ENCODE measurements at regions not wholly inside any gene's neighbourhood (a gene's known extent, or its start where the extent isn't known, plus 50 kb on each side); places are given as distances from the start of the nearest gene placed in this dataset.
"Not testable (repeated sequence)": the region's sequence is repeated elsewhere in the genome, so short reads cannot be mapped to it uniquely, and the experiment has no call there.

DNA sequence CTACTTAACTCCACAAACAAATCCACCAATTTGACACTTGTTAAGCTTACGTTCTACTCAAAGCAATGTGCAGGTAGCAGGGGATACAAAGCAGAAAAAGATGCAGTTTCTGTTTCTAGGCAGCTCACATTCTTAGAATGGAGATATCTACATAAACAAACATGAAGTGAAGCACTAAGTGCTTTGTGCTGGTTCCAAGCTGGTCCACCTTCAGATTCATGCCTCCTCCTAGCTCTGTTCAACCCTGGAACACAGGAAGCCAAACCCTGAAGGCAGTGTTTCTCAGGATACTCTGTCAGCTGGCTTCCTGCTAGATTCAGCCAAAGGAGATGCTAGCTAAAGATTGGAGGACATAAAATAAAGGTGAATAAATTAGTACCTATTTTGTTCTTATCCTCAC, 55.3 kb upstream of the NOL4 start:
- no peak for DNase-seq (ENCODE audit: low read depth, low spot score)

DNA sequence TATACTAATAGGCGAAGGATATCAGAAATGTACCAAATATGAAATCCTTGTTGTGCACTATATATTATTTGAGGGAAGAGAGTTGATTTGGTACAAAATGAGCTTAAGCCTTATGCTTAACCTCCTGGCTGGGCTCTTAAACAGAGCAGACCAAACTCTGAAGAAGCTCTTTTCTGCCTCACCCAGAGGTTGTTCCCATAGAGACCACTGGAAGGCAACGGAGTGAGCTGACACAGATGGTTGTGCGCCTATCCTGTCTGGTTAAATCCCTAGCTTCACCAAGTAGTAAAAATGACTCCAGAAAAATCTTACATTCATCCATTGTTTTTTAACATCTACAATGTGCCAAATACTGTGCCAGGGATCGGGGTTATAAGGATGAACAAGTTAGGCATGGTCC, 55.9 kb upstream of the NOL4 start:
- no peak for DNase-seq (ENCODE audit: low read depth, low spot score)

DNA sequence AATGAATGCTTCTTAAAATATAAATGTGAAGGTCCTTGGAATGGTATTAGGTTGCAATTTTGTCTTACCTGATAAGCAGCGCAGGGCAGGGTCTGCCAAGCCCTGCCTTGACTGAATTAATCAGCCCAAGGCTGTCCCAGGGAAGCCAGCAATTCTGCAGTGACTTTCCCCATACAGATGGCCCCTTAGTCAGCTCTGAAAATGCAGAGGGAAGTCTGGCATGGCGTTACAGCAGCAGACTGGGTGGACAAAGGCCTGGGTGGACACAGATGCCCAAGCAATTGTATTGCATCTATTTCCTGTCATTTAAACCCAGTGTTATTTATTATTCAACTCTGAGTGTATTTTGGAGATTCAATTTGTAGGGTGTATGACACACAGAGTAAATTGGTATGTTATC, 56.6 kb upstream of the NOL4 start:
- no peak for DNase-seq (ENCODE audit: low read depth, low spot score)

DNA sequence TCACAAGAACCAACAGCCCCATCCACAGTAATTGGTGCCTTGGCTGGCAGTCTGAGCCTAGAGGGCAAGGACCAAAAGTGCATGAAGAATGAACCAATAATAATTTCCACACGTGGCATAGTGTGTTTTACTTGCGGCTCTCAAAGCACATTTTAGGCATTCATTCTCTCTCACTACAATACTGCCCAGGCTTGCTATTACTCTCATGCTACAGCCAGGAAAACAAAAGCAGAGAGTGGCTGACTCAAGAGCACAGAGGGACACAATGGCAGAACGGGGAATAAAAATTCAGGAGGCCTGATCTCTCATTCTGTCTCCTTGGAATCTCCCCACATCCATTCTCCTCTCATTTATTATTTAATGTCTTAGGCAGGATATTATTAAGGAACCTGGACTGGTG, 57.0 kb upstream of the NOL4 start:
- DNase-seq (ENCODE audit: low read depth, low spot score): no peak

DNA sequence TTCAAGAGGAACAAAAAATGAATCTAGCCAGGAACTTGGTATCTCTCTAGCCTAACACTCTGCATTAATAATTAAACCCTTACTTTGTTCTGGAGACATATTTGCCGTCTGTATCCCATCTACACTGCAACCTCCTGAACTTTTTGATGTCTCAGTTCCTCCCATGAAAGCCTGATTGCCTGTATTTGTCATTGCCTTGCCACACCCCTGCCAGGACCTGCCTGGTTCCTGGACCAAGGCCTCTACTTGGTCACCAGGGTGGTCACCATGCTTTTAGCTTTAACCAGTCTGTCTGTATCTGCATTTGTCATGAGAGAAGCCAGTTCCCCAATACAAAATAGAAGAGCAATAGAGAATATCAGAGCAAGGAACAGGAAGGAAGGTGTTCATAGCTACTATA, 58.8 kb upstream of the NOL4 start:
- no peak for DNase-seq (ENCODE audit: low read depth, low spot score)

DNA sequence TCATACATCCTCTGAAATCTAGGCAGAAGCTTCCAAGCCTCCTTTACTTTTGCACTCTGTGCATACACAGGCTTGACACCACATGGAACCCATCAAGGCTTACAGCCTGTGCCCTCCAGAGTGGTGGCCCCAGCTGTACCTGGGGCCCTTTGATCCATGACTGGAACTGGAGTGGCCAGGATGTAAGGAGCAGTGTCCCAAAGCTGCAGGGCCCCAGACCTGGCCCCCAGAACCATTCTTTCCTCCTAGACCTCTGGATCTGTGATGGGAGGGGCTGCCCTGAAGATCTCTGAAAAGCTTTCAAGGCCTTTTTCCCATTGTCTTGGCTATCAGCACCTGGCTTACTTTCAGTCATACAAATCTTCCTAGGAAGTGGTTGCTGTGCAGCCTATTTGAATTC, 63.1 kb upstream of the NOL4 start:
- no peak for DNase-seq (ENCODE audit: low read depth, low spot score)

DNA sequence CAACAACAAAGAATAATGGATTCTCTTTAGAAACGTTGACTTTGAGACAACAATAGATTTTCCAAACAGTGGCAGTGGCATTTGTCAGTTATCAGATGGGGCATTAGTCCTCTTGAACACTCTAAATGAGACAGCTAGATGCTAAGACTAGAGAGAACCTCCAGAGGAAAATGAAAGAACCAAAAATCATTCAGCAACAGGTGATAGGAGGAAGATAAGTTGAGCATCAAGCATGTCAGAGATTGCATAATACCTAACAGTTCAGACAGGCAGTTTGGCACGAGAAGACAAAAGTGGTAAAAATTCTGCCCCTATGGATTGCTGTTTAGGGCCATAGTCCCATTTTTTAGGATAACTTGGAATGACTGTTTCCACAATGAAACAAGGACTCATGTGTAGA, 67.9 kb upstream of the NOL4 start:
- DNase-seq (ENCODE audit: low read depth, low spot score): no peak

DNA sequence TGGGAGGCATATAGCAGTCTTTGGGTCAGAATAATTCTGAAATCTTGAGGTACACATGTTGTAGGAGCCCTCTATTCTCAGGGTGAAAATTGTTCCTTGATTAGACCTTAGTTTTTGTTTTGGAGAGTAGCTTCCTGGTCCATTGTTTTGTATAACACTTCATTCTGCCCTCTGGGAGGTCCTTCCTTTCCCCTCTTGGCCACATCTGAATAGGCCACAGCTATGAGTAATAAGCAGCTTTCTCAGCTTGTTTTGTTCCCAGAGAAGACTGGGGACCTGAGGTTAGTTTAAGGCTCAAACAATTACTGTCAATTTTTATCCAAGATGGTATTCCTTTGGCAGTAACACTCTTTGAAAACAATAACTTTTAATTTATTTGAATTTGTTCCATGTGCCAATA, 72.6 kb upstream of the NOL4 start:
- DNase-seq (ENCODE audit: low read depth, low spot score): no peak

DNA sequence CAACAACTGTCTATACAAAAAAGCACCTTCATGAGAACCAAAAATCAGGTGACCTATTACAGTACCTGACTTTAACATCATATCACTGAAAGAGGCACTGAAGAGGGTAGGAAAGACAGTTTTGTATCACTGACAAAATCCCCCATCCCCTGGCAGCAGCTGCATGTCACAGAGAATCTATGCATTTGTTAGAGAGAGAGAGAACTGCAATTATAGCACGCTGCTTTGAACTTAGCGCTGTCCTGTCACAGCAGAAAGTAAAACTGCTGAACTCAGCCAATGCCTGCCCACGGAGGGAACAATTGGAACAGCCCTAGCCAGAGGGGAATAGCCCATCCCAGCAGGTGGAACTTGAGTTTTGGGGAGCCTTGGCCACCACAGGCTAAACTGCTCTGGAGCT, 75.1 kb upstream of the NOL4 start:
- DNase-seq (ENCODE audit: low read depth, low spot score): no peak

DNA sequence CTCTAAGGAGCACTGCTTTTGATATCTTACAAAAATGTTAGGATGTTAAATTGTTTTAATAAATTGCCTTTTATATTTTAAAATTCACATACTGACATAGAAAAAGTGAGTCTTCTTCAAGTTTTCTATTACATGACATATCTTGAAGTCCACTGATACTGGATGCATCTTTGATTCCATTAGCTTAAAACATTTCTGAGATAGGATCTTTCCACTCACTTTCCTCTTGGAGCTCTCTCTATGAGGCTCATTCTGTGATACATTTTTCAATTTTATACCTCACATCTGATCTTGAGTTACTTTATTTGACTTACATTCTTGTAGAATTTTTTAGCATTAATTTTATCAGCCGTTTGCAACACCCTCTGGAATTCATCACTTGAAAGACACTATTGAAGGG, 86.8 kb upstream of the NOL4 start:
- no peak for DNase-seq (ENCODE audit: low read depth, low spot score)

DNA sequence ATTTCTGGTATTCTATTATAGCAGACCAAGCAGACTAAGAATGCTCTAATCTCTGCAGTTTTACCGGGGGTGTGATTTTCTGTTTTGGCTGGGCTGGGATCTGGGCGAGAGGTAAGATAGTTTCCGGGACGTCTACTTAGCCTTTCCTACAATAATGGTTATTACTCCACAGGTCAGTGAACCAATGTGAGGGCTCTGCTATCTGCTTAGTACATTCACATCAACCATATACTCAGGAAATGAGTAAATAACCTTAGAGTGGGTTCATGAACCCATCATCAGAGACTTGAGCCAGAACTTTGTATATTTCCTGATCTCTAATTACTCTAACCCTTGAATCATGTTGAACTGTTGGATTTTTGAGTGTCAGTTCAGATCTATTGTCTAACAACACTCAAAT, 90.1 kb upstream of the NOL4 start:
- no peak for DNase-seq (ENCODE audit: low read depth, low spot score)

DNA sequence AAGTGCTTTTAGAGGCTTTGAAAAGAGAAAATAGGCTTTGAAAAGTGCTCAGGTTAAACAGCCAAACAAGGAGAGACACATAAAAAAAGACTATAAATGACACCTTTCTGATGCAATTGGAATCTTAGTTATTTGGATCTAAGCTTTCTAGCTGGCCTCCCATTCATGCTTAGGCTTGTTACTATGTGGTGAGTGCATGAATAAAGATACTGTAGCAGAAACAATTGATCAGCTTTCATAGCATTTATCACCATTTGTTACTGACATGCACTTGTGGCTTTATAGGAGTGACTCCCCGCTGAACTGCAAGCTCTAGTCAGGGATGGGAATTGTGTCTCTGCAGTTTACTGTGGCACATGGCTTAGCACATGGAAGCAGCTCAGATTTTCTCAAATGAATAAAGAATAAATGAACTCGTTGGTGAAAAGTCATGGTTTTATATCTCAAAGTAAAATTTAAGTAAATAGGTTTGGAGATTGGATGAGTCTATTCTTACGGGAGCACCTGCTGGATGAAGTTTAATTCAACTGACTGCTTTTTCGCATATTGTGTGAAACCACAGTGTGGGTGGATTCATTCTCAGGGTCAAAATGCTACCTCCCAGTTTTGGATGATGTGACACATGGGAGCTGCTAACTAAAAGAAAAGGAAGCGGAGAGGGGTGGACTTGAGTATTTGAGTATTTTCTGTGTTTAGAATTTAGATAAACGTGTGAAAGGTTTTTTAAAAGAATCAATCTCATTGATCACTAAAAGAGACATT, 91.1 kb upstream of the NOL4 start:
- no peak for DNase-seq (ENCODE audit: low read depth, low spot score)

DNA sequence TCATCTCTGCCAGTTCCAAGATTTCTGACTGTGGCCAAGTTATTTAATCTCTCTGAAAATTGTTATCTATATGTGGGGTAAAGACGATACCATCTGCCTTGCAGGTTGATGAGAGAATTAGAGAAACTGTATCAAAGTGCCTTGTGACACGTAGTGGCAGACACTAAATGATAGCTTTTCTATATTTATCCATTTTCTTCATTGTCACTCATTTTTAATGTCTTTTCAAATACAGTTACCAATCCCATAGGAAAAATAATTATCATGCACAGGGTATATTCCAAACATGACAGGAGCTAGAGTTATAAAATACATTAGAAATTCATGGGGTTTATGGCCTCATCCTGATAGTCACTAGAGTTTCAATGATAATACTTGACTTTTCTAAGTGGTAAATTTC, 95.6 kb upstream of the NOL4 start:
- no peak for DNase-seq (ENCODE audit: low read depth, low spot score)

DNA sequence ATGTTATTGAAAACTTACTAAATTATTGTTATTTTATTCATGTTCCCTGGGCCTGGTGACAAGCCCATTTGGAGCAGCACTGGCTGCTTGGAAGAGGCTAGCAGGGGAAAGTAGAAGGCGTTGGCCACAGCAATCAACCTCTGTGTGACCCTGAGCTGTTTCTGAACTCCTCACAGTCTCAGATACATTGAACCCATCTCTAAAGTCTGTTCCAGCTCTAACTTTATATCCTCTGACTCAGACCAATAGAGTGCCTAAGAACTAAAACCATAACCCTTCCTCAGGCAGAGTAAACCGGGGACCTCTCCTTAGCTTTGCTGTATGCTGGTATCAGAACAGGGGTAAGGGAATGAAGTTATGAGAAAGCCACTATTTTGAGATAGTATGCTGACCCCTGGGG, 96.4 kb upstream of the NOL4 start:
- DNase-seq (ENCODE audit: low read depth, low spot score): no peak

DNA sequence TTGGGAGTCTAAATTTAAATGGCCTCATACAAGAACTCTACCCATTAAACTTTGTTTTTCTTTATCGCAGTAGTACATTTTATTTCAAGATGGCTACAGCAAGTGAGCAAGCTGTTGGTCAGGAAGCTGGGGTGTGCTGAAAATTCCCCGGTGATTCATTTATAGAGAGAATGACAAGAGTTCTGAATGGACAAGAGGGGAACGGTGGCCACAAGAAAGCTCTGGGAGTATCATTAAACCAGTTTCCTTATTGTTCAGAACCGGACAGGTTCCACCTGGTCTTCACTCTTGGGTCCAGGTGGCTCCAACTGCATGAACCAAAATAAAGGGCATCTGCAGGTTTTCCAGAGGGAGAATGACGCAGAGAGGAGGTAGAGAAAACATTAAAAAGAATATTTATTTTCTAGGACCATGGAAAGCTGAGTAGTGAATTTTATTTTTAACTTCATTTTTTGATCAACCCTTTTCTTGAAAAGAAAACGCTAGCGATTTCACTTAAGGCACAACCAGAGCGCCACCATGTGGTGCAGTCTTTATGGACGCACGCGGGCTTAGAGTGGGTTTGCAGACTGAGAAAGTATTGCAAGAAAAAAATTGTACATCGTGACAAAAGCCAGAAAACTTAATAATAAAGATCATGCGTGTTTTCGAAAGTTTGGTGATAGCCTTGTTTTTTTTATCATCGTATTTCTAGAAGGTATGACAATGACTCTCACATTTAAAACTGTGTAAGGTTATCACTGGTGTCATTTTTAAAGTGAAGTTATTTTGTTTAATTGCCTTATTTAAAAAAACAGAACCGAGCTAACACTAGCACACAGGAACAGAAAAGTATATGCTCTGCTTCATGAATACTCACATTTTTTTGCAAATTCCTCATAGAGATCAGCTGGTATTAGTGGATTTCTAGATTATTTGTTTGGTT, 97.9 kb upstream of the NOL4 start:
- peak; percentile 57 for DNase-seq (ENCODE audit: low read depth, low spot score)

DNA sequence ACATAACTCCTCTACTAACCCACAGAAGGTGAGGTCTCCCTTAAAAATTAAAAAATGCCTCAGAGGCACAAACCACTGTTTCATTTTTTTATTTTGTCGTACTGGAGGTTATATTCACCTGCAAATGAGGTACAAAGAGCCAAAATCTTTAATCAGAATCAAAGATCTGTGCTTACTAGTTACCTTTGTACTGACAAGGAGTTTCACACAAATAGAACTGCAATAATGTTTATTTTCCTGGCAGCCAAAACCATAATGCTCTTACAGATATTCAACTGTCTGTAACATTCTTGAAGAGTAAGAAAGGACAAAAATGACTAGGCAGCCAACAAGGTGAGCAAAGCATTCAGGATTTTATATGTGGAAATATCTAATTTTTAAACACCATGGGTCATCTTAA, 105.1 kb upstream of the NOL4 start:
- DNase-seq (ENCODE audit: low read depth, low spot score): no peak

DNA sequence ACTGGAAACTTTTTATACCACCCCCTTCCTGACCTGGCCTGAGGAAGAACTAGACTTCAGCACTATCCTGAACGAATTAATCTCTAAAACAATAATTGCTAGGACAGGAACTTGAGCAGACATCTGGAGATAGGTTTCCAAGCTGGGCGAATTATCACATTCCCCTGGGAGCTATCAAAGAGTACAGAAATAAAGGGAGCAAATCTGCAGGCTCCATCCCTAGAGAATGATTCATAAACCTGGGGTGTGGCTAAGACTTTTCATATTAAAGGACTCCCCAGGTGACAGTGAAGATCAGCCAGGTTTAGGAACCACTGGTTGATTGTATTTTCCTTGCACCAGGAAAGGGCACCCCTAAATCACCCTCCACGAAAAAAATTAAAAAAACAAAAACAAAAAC, 105.6 kb upstream of the NOL4 start:
- DNase-seq (ENCODE audit: low read depth, low spot score): no peak

DNA sequence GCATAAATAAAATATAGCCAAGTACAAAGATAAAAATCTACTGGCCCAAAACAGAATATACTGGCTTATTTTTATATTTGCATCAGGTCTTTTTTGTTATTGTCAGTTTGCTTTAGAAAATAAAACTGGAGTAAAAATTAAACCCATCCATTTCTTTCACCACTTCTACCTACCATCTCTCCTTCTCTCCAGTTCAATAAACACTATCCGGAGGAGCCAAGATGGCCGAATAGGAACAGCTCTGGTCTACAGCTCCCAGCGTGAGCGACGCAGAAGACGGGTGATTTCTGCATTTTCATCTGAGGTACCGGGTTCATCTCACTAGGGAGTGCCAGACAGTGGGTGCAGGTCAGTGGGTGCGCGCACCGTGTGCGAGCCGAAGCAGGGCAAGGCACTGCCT, 106.2 kb upstream of the NOL4 start:
- DNase-seq (ENCODE audit: low read depth, low spot score): not testable (repeated sequence)

DNA sequence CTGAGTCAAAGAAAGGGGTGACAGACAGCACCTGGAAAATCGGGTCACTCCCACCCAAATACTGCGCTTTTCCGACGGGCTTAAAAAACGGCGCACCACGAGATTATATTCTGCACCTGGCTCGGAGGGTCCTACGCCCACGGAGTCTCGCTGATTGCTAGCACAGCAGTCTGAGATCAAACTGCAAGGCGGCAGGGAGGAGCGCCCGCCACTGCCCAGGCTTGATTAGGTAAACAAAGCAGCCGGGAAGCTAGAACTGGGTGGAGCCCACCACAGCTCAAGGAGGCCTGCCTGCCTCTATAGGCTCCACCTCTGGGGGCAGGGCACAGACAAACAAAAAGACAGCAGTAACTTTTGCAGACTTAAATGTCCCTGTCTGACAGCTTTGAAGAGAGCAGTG, 106.6 kb upstream of the NOL4 start:
- not testable (repeated sequence) for DNase-seq (ENCODE audit: low read depth, low spot score)

DNA sequence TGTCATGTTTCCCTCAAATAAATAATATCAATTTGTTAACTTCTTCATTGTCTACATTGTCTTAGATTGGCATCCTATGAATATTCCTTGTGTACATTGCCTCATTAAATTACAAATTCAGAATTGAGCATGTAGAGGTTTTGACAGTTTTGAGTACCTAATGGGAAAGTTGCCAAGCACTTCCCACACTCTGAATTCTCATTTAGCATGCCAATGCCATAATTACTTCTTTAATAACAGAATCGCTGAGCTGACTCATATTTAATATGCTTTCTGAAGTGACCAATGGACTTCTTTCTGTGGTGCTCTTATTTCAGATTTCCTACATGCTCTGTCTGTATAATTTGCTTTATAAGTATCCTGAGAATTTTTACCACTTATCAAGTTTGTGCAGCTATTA, 114.4 kb upstream of the NOL4 start:
- no peak for DNase-seq (ENCODE audit: low read depth, low spot score)

DNA sequence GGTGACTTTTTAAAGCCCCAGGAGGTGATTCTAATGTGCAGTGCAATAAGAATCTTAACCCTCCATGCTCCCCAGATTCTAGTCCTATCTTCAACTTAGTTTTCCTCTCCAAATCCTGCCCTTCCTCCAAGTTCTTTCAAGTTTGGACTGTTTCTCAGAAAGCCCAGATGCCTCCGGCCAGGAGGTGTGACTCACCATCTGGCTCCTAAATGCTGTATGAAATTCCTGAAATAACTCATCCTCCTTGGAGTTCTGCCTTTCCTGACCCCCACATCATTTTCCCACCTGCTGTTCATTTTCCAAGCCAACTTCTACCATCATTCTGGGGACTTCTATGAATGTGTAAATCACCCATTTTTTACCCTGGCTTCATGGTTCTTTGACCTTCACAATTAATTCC, 118.2 kb upstream of the NOL4 start:
- no peak for DNase-seq (ENCODE audit: low read depth, low spot score)

DNA sequence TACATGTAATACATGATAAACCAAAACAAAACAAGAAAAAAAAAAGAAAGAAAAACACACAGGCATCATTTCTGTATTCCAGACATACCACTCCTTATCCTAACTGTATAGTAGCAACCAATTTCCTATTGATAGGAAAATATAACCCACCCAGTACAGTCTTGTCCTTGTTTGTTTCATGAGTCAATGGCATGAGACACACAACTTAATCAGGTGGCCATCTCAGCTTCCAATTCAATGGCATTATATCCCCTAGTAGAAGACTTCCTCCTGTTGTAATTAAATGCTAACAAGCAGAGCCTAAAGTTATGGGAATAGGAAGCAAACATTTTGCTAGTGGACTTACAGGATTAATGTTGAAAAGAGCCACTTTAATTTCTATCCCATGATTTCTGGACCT, 121.0 kb upstream of the NOL4 start:
- DNase-seq (ENCODE audit: low read depth, low spot score): no peak

DNA sequence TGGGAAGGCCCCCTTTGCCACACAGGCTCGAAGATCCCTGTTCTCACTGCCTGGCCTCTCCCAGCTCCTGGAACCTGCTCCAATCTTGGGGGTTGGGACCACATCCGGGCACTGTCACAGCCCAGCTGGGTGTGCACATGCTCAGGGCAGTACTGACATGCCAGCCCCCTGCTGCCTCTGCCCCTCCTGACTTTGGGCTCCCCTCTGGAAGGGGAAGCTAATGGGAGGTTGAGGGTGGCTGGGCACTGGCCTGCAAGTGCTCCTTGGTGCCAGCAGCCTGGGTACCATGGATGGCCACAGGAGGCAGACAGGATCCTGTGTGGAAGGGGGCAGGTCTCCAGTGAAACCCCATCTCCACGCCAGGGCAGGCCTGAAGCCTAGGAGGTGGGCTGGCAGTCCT, 126.1 kb upstream of the NOL4 start:
- no peak for DNase-seq (ENCODE audit: low read depth, low spot score)

Measured in smooth muscle cell of the brain vasculature (primary cell).